Hematopoietic multipotent progenitor cell treated with erythropoietin and hydrocortisone succinate and interleukin-3 and kit ligand, for 4 days (in vitro differentiated cells): ENCODE measurements at regions not wholly inside any gene's neighbourhood (a gene's known extent, or its start where the extent isn't known, plus 50 kb on each side); places are given as distances from the start of the nearest gene placed in this dataset.

Source experiments
- DNase-seq: peaks from one replicate; pipeline ENCODE4 v3.0.0-alpha.2; 2015

DNA sequence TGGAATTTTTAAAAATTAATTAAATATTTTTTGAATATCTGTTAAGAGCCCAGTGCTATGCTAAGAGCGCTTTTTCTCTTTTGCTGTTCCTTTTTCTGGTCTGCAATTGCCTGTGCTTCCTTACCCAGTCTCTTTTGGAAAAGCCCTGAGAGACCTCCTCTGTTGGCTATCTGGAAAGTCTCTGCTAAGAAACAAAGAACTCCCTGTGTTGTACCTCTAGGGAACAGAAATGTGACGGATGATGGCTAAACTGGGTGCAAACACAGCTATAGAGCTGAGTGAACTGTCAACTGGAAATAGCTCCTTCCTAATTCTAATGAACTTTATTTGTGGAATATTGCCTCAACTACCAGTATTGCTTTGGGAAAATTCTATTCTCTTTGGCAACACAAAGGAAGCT, 261.6 kb upstream of the NOVA1 start:
- DNase-seq, result no peak

DNA sequence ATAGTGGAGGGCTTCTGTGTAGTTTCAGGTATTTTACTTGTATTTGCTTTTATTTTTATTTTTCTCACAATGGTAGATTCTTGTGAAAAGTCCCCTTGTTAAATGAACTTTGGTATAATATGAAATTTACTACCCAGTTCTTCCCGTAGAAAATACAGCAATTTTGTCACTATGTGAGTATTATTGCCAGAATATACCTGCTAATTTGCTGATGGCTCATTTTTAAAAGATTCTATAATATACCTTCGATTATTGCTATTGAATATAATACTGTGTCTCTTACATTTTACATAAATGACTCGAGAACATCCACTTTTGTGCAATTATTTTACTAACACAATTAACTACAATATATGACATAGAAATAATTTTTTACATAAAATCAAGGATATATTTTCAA, 262.3 kb upstream of the NOVA1 start:
- DNase-seq, result no peak

DNA sequence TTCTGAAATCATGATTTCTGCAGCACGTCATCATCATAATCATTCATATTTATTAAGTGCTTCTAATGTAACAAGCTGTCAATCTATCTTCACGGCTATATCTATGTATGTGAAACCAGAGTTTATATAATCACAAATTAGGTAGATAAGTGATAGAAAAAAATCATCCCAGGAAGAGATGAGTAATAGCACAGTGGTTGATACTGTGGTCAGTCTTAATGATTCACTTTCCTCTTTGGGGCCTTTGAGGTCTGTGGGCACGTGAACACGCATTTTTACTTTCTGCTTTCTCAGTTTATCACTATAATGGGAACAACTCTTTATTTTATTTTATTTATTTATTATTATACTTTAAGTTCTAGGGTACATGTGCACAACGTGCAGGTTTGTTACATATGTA, 265.9 kb upstream of the NOVA1 start:
- DNase-seq, result no peak

DNA sequence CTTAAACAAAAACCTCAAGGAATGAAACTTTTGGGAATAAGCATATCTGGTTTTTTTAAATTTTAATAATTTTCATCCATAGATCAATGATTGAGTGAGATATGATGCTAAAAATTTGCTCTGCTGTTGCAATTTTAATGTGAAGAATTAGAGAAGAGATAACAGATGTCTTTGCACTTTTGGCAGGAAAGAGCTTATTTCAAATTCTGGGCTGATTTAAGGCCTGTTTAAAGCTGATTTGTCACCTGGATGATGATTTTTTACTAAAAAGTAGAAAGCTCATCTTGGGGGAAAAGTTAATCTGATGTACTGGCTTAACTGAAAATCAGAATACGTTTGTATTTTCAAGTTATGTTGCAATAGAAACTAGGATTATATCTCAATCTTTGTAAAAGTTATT, 268.9 kb upstream of the NOVA1 start:
- DNase-seq, result no peak

DNA sequence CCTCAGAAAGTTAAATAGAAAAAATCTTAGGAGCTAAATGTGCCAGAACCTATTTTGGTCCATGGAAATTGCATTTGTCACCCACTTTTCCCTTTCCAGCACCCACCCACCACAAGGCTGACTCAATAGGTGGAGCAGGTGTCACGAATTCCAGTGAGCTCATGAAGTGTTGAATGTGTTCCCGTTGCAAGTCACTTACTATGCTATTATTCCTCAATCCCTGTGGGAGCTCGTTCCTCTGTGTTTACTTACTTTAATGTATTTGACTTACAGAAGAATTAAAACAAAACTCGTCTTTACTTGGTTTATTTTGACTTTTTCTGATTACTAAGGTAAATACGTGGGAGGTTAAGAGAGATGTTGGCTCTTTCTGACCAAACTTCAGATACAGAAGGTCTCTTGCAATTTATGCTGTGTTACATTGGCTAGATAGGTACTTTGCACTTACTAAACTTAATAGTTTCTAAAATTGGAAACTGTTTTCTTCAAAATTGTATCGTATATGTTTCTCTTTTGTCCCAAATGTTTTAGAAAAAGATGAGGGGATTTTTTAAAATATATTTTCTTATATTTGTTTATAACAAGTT, 269.4 kb upstream of the NOVA1 start:
- no peak for DNase-seq

DNA sequence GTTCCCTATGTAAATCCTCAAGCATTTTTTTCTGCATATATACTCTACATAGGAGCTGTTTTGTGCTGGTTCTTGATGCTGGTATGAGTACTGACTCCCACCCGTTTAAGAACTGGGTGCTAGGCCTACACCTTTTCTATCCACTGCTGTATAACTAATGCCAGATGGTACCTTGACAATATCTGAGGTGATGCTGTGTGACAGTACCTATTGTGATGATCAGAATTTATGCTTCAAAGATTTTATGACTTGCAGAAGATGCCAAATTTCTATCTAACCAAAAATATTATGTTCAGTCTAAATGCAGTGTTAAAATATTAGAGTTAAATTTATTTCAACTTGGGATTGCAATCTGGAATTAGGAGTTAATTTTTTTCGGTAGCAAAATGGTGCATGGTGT, 272.3 kb upstream of the NOVA1 start:
- no peak for DNase-seq

DNA sequence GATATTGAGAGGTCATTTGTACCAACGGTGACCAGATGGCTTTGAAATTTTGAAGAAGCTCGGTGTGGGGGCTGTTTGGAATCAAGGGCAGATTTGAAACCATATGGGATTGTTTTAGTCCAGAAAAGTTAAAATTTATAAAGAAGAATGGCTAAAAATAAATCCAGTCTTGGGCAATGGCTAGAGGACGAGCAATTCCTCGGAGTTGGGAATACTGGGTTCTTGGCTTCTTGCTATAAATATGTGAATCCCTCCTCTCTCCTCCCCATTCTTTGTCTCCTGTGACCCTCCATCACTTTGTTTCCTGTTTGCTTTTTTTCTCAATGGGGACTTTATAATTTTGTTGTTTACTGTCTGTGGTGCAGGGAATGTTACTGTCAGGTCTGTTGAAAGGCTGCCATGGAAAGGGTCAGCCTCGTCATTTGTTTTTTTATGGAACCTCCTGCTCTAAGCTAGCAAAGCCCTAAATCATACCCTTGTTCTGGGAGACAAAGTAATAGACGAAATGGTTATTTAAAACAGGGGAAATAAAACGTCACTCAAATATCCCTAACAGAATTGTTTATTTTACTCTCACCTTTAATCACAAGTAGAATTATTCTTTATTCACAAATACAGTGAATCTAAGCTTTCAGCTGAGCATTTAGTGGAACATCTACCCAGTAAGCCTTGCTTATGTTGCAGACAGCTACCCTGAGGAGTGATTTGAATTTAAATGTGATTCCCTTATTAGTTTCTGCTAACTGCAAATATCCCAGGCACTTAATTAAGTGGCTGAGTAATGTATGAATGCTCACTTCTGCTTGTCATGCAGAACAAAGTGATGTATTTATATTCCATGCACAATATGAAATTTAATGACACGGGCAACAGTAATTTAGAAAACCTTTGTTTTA, 273.1 kb upstream of the NOVA1 start:
- no peak for DNase-seq

DNA sequence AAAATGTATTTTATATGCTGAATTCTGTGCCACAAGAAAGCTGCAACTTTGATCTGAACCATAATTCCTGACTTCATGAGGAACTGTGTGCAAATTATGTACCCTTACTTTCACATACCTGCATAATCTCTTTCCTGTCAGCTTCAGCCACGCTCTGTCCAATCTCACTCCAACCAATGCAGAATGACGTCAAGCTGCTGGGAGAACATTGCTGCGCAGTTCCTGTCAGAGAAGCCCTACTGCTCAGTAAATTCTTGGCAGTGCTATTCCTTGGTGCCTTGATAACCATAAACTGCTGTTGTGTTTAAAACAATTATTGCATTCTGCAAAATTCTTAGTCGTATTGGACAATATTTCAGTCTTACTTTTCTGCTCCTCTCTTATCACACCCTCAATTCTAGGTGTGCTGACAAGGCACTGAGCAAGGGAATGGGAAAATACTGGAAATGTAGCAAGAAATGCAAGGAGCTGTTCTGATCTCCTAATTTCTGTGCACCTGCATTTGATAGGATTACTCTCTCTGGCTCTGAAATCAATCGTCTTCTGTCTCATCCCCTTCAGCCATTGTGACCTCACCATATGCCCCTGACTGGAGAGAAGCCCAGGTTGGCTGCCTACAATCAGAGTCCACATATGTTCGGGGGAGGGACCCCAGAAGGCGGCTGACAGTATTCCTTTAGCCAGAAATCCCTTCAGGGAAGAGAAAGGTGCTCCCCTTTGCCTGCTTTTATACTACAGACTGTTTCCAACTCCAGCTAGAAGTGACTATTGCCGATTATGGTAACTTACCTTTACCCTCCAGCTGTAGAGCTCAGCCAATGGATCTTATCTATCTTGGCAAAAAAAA, 274.9 kb upstream of the NOVA1 start:
- DNase-seq, result no peak

DNA sequence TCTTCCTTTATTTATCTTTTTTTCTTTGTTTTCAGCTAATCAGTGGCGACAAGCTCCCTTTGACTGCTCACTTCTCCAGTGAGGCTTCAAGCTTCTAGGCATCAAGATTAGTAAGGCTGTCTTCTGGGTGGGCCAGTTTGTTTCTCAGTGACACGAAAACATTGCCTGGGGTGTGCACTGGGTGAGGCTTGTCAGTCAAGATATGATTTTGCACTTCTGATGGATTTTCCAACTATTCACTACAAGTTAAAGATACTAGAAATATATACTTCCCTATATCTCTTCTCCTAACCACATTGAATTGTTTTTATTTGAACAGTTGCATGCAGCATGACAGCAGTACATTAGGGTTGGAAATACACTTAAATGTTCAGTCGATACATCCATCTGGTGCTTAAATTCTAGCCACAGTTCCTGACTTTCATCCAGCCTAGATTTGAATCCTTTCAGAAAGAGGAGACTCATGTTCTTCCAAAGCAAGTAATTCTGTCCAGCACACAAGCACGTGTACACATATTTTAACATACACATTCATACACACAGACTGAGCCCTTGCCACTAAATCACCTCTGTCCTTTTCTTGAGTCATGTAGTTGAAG, 275.6 kb upstream of the NOVA1 start:
- no peak for DNase-seq

DNA sequence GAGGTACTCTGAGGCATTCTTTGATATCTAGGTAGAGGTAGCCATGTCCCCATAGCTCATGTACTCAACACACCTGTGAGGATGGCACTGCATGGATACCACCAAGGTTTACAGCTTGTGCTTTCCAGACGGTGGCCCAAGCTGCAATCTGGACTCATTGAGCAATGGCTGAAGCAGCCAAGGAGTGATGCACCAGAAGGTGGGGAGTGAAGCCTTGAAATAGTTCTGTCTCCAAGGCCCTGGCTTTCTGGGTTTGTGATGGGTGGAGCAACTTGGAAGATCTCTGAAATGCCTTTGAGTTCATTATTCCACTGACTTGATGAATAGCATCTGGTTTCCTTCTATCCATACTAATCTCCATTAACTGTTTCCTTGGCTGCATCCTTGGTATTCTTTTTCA, 290.0 kb upstream of the NOVA1 start:
- DNase-seq, result no peak

DNA sequence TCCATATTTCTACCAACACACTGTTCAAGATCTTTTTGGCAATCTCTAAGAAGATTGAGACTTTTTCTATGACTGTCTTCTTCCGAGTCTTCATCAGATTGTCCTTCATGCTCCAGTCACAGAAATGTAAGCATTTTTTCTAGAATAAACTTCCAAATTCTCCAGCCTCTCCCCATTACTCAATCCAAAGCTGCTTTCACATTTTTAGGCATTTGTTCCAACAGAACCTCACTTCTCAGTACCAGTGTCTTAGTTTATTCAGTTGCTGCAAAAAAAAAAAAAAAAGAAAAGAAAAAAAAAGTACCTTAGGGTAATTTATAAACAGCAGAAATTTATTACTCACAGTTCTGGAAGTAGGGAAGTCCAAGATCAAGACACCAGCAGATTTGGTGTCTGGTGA, 290.8 kb upstream of the NOVA1 start:
- DNase-seq, result no peak

DNA sequence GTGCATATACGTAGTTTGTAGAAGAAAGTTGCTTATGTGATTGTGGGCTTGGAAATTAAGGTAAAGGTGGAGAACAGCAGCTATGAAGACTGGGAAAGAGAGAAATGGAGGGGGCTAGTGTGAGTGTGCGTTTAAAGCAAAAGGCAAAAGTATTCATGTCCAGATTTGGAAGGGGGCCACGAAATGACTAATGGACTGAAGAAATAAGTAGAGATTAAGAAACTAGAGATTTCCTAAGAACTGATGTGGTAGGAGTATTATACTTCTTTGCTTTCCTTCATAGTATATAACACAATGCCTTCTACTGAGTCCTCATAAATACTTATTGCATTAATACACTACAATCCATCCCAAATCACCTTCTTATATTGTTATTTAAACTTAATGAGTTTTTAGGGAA, 298.6 kb upstream of the NOVA1 start:
- DNase-seq, result no peak

DNA sequence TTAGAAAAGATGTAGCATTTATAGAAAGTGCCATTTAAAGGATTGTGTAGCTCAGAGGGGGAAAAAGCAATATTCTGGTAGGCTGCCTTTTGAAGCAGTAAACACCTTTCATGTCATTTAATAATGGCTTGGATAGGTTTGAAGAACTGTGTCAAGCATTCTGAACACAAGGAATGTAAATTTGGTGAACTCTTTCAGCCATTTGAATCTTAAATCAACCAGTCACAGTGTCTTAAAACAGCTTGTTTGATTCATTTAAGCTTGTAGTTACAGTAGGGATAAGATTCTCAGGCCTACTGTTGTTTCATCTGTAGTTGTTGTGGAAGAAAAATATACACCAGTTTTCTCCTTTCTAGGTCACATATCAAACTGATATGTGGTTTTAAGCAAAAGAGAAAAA, 299.4 kb upstream of the NOVA1 start:
- DNase-seq, result no peak

DNA sequence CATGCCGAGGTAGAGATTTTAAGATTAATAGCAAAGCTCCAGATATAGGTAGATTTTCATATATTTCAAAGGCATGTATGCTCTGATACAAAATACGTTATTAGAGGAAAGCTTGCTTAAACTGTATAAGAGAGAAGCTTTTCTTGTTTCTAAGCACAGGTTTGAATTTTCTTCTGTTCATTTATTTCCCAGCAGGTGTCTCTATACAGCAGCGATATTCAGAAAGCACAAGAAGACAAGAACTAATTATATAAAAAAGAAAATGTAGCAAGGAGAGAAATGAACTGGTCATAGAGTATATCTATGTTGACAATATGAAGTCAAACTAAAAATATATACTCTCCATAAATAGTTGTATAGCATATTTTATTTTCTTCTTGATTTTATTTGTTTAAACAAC, 307.4 kb upstream of the NOVA1 start:
- DNase-seq, result no peak

DNA sequence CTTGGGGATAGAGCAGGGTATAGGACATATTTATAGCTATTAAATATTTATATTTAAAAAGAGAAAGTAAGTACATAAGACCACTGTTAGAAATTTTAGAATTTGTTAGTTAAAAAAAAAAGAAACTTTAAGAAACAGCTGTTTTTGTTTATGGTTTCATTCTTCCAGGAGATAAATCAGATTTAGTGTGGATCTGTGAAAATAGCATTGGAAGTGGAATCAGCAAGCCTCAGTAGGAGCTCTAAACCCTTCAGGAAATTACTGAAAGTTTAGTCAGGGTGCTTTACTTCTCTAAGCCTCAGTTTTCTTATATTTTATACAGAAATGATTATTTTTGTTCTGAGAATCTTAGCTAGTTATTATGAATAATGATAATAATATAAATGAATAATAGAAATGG, 316.0 kb upstream of the NOVA1 start:
- no peak for DNase-seq

DNA sequence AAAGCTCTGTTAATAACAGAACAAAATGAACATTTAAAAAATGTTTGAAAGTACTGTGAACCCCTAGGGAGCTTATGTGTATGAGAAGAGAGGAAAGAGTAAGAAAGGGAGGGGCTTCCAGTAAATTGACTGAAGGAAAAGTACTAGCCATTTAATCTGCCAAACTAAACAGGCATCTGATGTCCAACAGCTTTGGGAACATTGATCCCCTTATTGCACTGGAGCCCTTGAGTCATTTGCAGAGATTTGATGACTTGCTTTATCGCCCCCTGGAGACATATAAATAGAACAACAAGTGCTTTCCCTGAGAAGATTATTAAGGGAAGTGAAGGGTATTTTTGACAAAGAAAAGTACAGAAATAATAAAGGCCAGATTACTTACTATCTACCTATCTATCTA, 319.3 kb upstream of the NOVA1 start:
- peak; percentile 41 for DNase-seq

DNA sequence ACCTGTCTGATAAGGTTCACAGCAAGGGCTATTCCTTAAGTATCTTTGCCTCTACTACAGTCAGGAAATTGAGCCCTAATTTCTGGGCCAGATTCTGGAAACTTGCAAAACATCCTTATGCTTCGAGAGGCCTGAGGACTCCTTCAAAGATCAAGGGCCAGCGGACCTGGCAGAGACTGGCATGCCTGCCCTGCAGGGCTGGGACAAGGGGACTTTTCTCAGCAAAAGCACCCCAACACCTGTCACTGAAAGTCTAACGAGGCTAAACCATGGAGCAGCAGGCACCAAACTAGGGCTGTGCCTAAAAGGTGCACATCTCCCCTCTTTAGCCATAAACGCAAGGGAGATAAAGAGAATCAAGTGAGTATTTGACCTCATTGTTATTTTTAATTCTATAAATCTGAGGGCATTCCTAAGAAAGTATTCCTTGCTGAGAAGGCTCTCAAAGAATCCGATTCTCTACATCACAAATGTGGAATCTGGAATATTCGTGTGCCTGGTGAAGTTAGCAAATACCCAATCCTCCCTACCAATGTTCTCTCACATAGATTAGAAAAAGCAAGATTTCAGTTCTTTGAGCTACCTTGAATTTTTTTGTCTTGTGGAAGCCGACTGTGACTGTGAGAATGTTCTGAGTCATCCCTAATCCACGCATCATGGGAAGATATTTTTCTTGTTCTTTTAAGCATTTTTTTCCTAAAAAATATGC, 328.2 kb upstream of the NOVA1 start:
- DNase-seq, result no peak

DNA sequence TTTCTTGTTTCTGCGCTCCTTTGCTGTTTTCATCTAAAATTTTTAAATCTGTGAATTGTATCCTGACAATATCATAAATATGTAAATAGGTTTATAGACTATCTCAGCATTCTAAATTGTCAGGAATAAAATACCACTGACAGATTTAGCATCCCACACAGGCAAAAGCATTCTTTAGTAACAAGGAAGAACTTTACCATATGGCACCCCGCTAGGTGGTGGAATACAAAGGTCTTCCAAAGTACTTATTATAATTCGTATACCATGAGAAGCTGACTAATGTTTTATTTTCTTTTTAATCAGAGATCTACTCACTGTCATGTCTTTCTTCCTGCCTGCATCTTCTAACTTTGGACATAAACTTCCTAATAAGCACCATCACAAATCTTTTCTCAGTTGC, 328.8 kb upstream of the NOVA1 start:
- no peak for DNase-seq

DNA sequence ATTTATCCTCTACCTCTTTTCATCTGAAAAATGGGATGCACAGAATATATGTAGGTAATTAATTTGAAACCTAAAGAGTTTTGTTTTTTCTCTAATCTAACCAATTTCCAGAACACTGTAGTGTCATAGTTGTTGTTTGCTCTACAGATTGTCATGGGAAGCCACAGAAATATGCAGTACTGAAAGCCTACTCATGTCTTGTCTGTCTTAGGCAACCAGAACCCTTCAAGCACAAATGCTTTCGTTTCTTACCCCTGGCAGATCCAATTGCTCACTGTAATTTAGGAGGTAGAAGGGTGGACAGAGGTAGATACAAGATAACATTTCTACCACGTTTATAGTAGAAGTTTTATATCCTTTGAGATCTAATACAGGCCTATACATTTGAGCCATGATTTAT, 330.2 kb upstream of the NOVA1 start:
- no peak for DNase-seq

DNA sequence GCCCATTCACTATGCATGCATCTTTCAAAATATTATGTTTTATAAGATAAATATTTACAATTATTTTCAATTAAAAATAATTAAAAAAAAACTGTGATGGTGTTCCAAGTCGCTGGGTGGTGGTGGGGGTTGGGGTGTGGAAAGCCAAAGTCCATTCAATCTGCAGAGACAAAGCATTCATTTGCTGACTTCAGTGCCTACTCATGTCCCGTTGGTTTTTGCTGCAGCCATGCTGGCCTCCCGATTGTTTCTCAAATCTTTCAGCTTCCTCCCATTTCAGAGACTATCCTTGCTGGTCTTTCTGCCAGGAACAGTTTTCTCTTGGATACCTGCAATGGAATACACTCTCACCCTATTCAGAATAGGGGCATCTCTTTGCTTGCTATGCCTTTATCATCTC, 331.5 kb upstream of the NOVA1 start:
- DNase-seq, result no peak

DNA sequence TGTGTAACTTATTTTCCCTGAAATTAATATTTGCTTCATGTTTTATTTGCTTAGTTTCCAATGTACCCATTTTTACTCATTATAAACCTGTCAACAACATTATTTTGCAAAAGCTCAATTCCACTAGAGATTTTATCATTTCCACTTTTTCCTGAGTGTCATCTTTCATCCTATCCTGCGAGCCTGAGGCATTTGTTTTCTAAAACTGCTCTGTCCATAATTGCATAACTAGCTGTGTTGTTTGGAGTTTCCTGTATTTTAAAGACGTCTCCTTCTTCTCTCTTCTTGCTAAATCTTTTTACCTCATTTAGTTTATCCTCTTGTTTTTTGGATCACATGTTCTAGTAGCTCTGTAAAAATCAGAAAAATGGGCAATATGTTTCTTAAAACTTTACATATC, 332.7 kb upstream of the NOVA1 start:
- DNase-seq, result no peak

DNA sequence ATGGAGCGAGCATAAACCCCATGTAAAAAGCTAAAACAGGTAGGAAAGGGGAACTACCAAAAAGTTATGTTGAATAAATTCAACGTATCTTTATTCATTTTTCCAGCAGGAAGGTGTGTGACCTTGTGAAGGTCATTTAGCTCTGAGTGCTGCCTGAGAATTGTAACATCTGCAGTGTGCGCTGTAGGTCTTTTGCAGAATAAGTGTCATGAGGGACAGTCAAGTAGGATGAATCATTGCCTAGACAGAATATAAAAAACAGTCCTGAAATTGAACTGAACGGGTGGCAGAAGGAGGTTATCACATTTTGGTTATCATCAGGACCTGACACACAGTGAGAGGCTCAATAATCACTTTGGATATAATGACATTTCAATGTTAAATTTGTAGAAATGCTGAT, 334.8 kb upstream of the NOVA1 start:
- DNase-seq, result no peak

DNA sequence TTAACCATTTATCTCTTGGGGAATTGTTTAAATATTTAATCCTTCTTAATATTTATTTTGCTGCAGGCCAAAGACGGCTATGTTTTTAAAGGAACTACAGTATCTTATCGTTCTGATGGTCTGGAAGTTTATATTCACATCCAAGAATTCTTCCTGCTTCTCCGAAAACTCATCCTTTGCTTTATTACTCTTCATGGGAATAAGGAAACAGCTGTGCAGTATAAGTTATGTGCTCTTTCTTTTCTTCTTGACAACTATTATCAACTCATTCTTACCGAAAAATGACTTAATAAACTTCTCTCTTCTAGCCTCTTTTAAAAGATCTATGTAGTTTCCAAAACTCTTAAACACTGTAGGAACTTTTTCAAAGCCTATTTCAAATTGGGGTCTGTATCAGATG, 335.6 kb upstream of the NOVA1 start:
- no peak for DNase-seq
